ENCODE measurements at regions not wholly inside any gene's neighbourhood (a gene's known extent, or its start where the extent isn't known, plus 50 kb on each side); places are given as distances from the start of the nearest gene placed in this dataset.

GRCh38 chr13:39815345-39816111 lies 160.1 kb downstream of the COG6 start:
- no peak overlapping the region for H3K27ac ChIP-seq
- 0 out of 2 replicates have a peak, but pooled peaks have one; percentile 24 for TF ChIP-seq CTCF (conservative IDR thresholded peaks at IDR 0.05)

- H3K27ac ChIP-seq, result no peak overlapping the region
- no peak for TF ChIP-seq CTCF (conservative IDR thresholded peaks at IDR 0.05)
These were observed 161.5 kb downstream of the COG6 start for GRCh38 chr13:39816936-39817335.

GRCh38 chr13:39818953-39819352 lies 163.5 kb downstream of the COG6 start:
- H3K27ac ChIP-seq, result no peak overlapping the region
- TF ChIP-seq CTCF (conservative IDR thresholded peaks at IDR 0.05), result no peak

GRCh38 chr13:39820606-39821005 lies 165.1 kb downstream of the COG6 start:
- no peak for TF ChIP-seq CTCF (conservative IDR thresholded peaks at IDR 0.05)
- no peak overlapping the region for H3K27ac ChIP-seq

GRCh38 chr13:39821977-39822376 lies 166.5 kb downstream of the COG6 start:
- no peak overlapping the region for H3K27ac ChIP-seq
- no peak for TF ChIP-seq CTCF (conservative IDR thresholded peaks at IDR 0.05)

- no peak overlapping the region for H3K27ac ChIP-seq
- no peak for TF ChIP-seq CTCF (conservative IDR thresholded peaks at IDR 0.05)
These were observed 167.0 kb downstream of the COG6 start for GRCh38 chr13:39822437-39822836.

GRCh38 chr13:39823063-39823713 lies 167.7 kb downstream of the COG6 start:
- no peak for TF ChIP-seq CTCF (conservative IDR thresholded peaks at IDR 0.05)

More at GRCh38 chr13:39823063-39823713, 167.7 kb downstream of the COG6 start:
- no peak overlapping the region for H3K27ac ChIP-seq

Measured in VCaP (cell line).